ENCODE measurements at regions not wholly inside any gene's neighbourhood (a gene's known extent, or its start where the extent isn't known, plus 50 kb on each side); places are given as distances from the start of the nearest gene placed in this dataset.
"Not testable (repeated sequence)": the region's sequence is repeated elsewhere in the genome, so short reads cannot be mapped to it uniquely, and the experiment has no call there.

DNA sequence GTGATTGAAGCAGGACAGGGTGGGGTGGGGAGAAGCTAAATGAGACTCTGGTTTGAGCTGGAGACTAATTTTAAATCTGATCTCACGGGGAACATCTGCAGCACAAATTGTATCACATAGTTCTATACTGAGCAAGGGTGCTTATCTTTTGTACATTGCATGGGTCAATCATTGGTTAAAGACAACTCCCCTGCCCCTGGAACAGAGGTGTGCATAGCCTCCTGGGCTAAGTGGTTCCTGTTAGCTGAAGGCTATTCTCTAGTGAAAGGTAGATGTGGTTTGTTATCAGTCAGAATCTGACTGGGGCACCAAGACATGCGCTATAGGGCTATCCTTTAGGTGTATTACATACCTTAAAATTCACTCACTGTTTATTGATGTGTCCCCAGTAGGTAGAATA is 103.9 kb upstream of the KITLG start:
- H3K36me3 ChIP-seq (ENCODE audit: control insufficient read depth, insufficient read depth, low read length) = no peaks in the 10 kb centered on the region
- H3K27ac ChIP-seq (ENCODE audit: low read depth, low read length) = no peak overlapping the region
- H3K27me3 ChIP-seq (ENCODE audit: control insufficient read depth, insufficient read depth, low read length) = no peaks in the 10 kb centered on the region
- H3K4me3 ChIP-seq (ENCODE audit: low read depth, low read length) = no peak overlapping the region
- no peak overlapping the region for H3K9ac ChIP-seq (ENCODE audit: low read length)
- H3K9me3 ChIP-seq (ENCODE audit: control insufficient read depth, insufficient read depth, low read depth, low read length) = peaks cover 9% of the 10 kb centered on the region
- H3K4me1 ChIP-seq (ENCODE audit: control insufficient read depth, insufficient read depth, low read length) = no peaks in the 10 kb centered on the region

DNA sequence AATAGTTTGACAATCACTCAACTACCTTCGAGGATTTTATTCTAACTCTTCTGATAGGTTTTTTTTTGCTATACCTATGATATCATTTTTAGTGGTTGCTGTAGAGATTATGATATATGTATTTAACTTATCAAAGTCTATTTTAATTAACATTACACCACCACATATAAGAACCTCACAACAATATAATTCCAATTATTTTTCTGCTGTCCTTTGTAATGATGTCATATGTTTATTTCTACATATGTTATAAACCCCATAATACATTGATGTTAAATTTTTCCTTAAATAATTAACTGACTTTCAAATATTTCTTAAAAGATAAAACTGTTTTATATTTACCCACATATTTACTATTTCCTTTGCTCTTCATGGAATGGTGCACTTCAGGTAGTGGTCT is 103.4 kb upstream of the KITLG start:
- Histone ChIP-seq H3K36me3 (ENCODE audit: control insufficient read depth, insufficient read depth, low read length) (no peaks in the 10 kb centered on the region), H3K27ac (ENCODE audit: low read depth, low read length) (no peak overlapping the region), H3K4me3 (ENCODE audit: low read depth, low read length) (no peak overlapping the region), H3K4me1 (ENCODE audit: control insufficient read depth, insufficient read depth, low read length) (no peaks in the 10 kb centered on the region), H3K9ac (ENCODE audit: low read length) (no peak overlapping the region), H3K27me3 (ENCODE audit: control insufficient read depth, insufficient read depth, low read length) (no peaks in the 10 kb centered on the region), H3K9me3 (ENCODE audit: control insufficient read depth, insufficient read depth, low read depth, low read length) (peaks cover 9% of the 10 kb centered on the region)

DNA sequence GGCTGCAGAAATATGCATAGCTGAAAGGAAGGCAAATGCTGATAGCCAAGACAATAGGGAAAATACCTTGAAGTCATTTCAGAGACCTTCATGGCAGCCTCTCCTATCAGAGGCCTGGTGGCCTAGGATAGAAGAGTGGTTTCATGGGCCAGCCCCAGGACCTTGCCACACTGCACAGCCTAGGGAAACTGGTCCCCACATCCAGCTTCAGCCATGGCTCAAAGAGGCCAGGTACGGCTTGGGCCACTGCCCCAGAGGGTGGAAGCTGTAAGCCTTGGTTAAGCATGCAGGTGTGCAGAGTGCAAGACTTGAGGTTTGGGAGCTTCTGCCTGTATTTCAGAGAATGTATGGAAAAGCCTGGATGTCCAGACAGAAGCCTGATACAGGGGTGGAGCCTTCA is 101.0 kb upstream of the KITLG start:
- no peak overlapping the region for H3K9ac ChIP-seq (ENCODE audit: low read length)
- no peaks in the 10 kb centered on the region for H3K4me1 ChIP-seq (ENCODE audit: control insufficient read depth, insufficient read depth, low read length)
- no peaks in the 10 kb centered on the region for H3K27me3 ChIP-seq (ENCODE audit: control insufficient read depth, insufficient read depth, low read length)
- no peak overlapping the region for H3K4me3 ChIP-seq (ENCODE audit: low read depth, low read length)
- H3K9me3 ChIP-seq (ENCODE audit: control insufficient read depth, insufficient read depth, low read depth, low read length) = peaks cover 9% of the 10 kb centered on the region
- H3K36me3 ChIP-seq (ENCODE audit: control insufficient read depth, insufficient read depth, low read length) = no peaks in the 10 kb centered on the region
- H3K27ac ChIP-seq (ENCODE audit: low read depth, low read length) = no peak overlapping the region

DNA sequence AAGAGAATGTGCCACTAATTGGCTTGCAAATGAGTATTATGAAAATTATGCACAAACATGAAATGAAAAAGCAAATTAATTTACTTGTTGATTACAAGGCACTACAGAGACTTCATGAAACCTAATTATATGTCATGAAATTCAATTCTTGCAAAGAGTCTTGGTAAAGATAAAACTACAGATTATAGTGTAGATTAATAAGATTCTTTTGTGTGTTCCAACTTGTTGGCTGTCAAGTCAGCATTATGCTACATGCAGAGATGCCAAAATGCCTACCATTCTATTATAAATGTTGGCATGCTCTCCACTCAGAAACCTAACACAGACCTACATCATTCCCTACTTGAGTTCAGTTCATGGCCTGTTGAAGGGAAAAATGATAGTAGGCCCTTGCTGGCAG is 97.2 kb upstream of the KITLG start:
- Histone ChIP-seq H3K9me3 (ENCODE audit: control insufficient read depth, insufficient read depth, low read depth, low read length) (peaks cover 9% of the 10 kb centered on the region), H3K4me1 (ENCODE audit: control insufficient read depth, insufficient read depth, low read length) (no peaks in the 10 kb centered on the region), H3K27ac (ENCODE audit: low read depth, low read length) (no peak overlapping the region), H3K27me3 (ENCODE audit: control insufficient read depth, insufficient read depth, low read length) (no peaks in the 10 kb centered on the region), H3K4me3 (ENCODE audit: low read depth, low read length) (no peak overlapping the region), H3K9ac (ENCODE audit: low read length) (no peak overlapping the region), H3K36me3 (ENCODE audit: control insufficient read depth, insufficient read depth, low read length) (no peaks in the 10 kb centered on the region)

DNA sequence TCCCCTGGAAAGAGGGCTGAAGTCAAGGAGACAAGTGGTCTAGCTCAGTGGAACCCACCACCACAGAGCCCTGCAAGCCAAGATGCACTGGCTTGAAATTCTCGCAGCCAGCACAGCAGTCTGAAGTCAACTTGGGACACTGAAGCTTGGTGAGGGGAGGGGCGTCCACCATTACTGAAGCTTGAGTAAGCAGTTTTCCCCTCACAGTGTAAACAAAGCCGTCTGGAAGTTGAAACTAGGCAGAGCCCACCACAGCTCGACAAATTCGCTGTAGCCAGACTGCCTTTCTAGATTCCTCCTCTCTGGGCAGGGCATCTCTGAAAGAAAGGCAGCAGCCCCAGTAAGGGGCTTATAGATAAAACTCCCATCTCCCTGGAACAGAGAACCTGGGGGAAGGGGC is 87.3 kb upstream of the KITLG start:
- not testable (repeated sequence) for H3K4me1 ChIP-seq (ENCODE audit: control insufficient read depth, insufficient read depth, low read length); H3K4me3 ChIP-seq (ENCODE audit: low read depth, low read length); H3K9me3 ChIP-seq (ENCODE audit: control insufficient read depth, insufficient read depth, low read depth, low read length); H3K27ac ChIP-seq (ENCODE audit: low read depth, low read length); H3K9ac ChIP-seq (ENCODE audit: low read length); H3K36me3 ChIP-seq (ENCODE audit: control insufficient read depth, insufficient read depth, low read length); H3K27me3 ChIP-seq (ENCODE audit: control insufficient read depth, insufficient read depth, low read length)

DNA sequence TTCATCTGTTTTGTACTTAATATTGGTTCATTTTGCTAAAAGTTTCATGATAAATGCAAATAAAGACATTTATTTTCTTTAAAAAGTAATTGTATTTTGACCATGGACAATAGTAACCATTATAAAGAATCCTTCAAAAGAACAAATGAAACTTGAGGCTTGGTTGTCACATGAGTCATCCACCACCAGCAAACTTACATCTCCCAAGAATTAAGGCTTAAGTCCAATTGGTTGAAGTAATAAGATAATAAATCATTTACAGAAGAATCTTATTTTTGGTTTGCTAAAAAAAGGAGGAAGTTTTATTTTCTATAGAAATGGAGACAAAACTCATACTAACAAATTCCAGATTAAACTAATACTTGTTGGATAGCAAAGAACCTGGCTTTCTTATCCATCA is 84.8 kb upstream of the KITLG start:
- H3K27ac ChIP-seq (ENCODE audit: low read depth, low read length) = no peak overlapping the region
- no peaks in the 10 kb centered on the region for H3K27me3 ChIP-seq (ENCODE audit: control insufficient read depth, insufficient read depth, low read length)
- H3K4me3 ChIP-seq (ENCODE audit: low read depth, low read length) = no peak overlapping the region
- no peak overlapping the region for H3K9ac ChIP-seq (ENCODE audit: low read length)
- H3K36me3 ChIP-seq (ENCODE audit: control insufficient read depth, insufficient read depth, low read length) = no peaks in the 10 kb centered on the region
- peaks cover 2% of the 10 kb centered on the region; the same call in 1 of the 2 replicates for H3K9me3 ChIP-seq (ENCODE audit: control insufficient read depth, insufficient read depth, low read depth, low read length)
- 0 out of 2 replicates have a peak, but pooled peaks cover 6% of the 10 kb centered on the region for H3K4me1 ChIP-seq (ENCODE audit: control insufficient read depth, insufficient read depth, low read length)

DNA sequence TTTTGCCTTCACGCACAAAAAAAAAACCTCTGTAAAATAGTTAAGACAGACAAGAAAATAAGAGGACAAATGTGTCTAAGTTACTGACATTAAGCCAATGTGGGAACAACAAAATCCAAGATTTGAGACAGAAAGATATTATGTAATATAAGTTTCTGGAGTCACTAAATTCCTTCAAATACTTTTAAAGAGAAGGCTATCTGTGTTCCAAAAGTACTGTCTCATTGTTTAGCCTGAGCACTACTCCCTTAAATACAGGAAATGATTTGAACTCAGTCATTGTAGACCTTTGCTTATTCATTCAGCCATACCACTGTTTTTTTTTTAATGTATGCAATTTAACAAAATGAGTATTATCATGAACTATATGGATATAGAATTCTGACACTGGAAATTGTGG is 82.7 kb upstream of the KITLG start:
- no peaks in the 10 kb centered on the region for H3K36me3 ChIP-seq (ENCODE audit: control insufficient read depth, insufficient read depth, low read length)
- no peak overlapping the region for H3K9ac ChIP-seq (ENCODE audit: low read length)
- no peaks in the 10 kb centered on the region for H3K27me3 ChIP-seq (ENCODE audit: control insufficient read depth, insufficient read depth, low read length)
- H3K4me1 ChIP-seq (ENCODE audit: control insufficient read depth, insufficient read depth, low read length) = 0 out of 2 replicates have a peak, but pooled peaks cover 6% of the 10 kb centered on the region
- H3K9me3 ChIP-seq (ENCODE audit: control insufficient read depth, insufficient read depth, low read depth, low read length) = no peaks in the 10 kb centered on the region
- no peak overlapping the region for H3K27ac ChIP-seq (ENCODE audit: low read depth, low read length)
- H3K4me3 ChIP-seq (ENCODE audit: low read depth, low read length) = no peak overlapping the region

DNA sequence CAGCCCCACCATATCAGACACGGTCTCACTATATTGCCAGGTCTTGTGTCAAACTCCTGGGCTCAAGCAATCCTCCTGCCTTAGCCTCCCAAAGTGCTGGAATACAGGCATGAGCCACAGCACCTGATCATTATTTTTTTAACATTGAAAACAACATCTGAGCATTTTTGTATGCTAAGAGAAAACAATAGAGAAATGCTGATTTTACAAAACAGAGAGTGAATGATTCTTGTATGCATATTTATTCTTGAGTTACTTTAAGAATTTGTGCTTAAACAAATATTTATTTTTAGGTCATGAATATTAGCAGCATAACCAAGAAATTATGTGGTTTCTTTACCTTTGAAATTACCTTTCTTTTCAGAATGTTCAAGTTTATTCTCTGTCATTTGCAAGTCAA is 81.8 kb upstream of the KITLG start:
- Histone ChIP-seq H3K9ac (ENCODE audit: low read length) (no peak overlapping the region), H3K27me3 (ENCODE audit: control insufficient read depth, insufficient read depth, low read length) (no peaks in the 10 kb centered on the region), H3K4me1 (ENCODE audit: control insufficient read depth, insufficient read depth, low read length) (0 out of 2 replicates have a peak, but pooled peaks cover 6% of the 10 kb centered on the region), H3K27ac (ENCODE audit: low read depth, low read length) (no peak overlapping the region), H3K4me3 (ENCODE audit: low read depth, low read length) (no peak overlapping the region), H3K9me3 (ENCODE audit: control insufficient read depth, insufficient read depth, low read depth, low read length) (no peaks in the 10 kb centered on the region), H3K36me3 (ENCODE audit: control insufficient read depth, insufficient read depth, low read length) (no peaks in the 10 kb centered on the region)

DNA sequence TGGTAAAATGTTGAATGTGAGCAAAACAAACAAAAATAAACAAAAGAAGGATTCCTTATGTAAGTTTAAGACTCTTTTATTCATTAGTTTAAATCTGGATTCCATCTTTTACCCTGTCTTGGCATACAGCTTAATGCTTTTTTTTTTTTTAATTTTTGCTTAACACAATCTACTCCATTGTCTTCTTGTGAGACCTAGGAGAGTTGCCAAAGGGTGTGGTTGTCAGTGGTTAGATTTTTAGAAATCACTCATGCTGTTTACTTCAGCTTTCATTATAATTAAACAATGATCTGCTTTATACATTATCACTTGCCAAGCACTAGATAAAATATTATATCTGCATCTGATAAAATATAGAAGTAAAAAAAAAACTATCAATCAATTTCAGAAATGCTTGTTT is 77.7 kb upstream of the KITLG start:
- no peaks in the 10 kb centered on the region for H3K4me1 ChIP-seq (ENCODE audit: control insufficient read depth, insufficient read depth, low read length)
- H3K36me3 ChIP-seq (ENCODE audit: control insufficient read depth, insufficient read depth, low read length) = no peaks in the 10 kb centered on the region
- no peak overlapping the region for H3K9ac ChIP-seq (ENCODE audit: low read length)
- H3K9me3 ChIP-seq (ENCODE audit: control insufficient read depth, insufficient read depth, low read depth, low read length) = no peaks in the 10 kb centered on the region
- no peaks in the 10 kb centered on the region for H3K27me3 ChIP-seq (ENCODE audit: control insufficient read depth, insufficient read depth, low read length)
- no peak overlapping the region for H3K27ac ChIP-seq (ENCODE audit: low read depth, low read length)
- H3K4me3 ChIP-seq (ENCODE audit: low read depth, low read length) = no peak overlapping the region

DNA sequence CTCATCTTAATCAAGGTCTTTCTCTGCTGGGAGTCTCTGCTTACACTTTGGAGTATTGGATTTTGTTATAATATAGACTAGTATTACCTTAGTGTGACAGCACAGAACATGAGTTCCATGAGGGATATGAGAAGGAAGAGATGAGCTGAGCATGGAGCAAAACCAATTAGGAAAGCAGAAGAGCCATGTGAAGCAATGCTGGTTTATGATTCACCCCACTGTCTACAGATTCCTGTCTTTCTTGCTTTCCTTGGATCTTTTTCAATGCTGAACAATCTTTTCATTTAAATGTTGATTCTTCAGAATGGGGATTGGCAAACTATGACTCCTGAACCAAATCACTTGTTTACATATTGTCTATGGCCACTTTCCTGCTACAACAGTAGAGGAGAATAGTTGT is 70.4 kb upstream of the KITLG start:
- Histone ChIP-seq H3K9ac (ENCODE audit: low read length) (no peak overlapping the region), H3K36me3 (ENCODE audit: control insufficient read depth, insufficient read depth, low read length) (no peaks in the 10 kb centered on the region), H3K4me1 (ENCODE audit: control insufficient read depth, insufficient read depth, low read length) (no peaks in the 10 kb centered on the region; the same call in 1 of the 2 replicates), H3K27me3 (ENCODE audit: control insufficient read depth, insufficient read depth, low read length) (no peaks in the 10 kb centered on the region), H3K9me3 (ENCODE audit: control insufficient read depth, insufficient read depth, low read depth, low read length) (no peaks in the 10 kb centered on the region), H3K4me3 (ENCODE audit: low read depth, low read length) (no peak overlapping the region), H3K27ac (ENCODE audit: low read depth, low read length) (no peak overlapping the region)

DNA sequence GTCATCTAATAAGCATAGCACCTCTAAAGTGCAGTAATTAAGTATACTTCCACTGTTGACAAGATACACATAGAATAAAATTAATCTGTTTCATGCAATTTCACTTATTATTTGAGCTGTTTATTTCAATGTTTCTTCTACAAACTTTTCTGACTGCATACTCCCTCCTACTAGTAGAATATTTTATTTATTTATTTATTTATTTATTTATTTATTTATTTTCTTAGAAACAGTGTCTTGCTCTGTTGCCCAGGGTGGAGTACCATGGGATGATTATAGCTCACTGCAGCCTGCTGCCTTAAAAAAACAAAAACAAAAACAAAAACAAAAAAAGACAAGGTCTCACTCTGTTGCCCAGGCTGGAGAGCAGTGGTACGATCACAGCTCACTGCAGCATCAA is 68.4 kb upstream of the KITLG start:
- Histone ChIP-seq H3K27ac (ENCODE audit: low read depth, low read length) (no peak overlapping the region), H3K4me3 (ENCODE audit: low read depth, low read length) (no peak overlapping the region), H3K27me3 (ENCODE audit: control insufficient read depth, insufficient read depth, low read length) (no peaks in the 10 kb centered on the region), H3K36me3 (ENCODE audit: control insufficient read depth, insufficient read depth, low read length) (no peaks in the 10 kb centered on the region), H3K9me3 (ENCODE audit: control insufficient read depth, insufficient read depth, low read depth, low read length) (no peaks in the 10 kb centered on the region), H3K9ac (ENCODE audit: low read length) (no peak overlapping the region), H3K4me1 (ENCODE audit: control insufficient read depth, insufficient read depth, low read length) (no peaks in the 10 kb centered on the region; the same call in 1 of the 2 replicates)

DNA sequence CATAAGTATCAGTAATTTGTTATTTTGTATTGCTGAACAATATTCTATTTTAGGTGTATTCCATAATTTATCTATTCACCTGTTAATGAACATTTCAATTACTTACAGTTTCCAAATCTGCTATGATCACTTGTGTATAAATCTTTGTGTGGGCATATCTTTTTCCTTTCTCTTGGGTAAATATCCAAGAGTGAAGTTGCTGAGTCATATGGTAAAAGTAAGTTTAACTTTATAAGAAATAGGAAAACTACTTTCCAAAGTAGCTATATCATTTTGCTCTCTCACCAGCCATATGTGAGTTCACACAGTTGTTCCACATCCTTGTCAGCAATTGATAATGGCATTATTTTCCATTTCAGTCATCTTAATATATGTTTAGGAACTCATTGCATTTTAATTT is 66.6 kb upstream of the KITLG start:
- no peaks in the 10 kb centered on the region; the same call in 1 of the 2 replicates for H3K4me1 ChIP-seq (ENCODE audit: control insufficient read depth, insufficient read depth, low read length)
- no peak overlapping the region for H3K27ac ChIP-seq (ENCODE audit: low read depth, low read length)
- no peaks in the 10 kb centered on the region for H3K9me3 ChIP-seq (ENCODE audit: control insufficient read depth, insufficient read depth, low read depth, low read length)
- H3K36me3 ChIP-seq (ENCODE audit: control insufficient read depth, insufficient read depth, low read length) = no peaks in the 10 kb centered on the region
- H3K4me3 ChIP-seq (ENCODE audit: low read depth, low read length) = no peak overlapping the region
- no peak overlapping the region for H3K9ac ChIP-seq (ENCODE audit: low read length)
- no peaks in the 10 kb centered on the region for H3K27me3 ChIP-seq (ENCODE audit: control insufficient read depth, insufficient read depth, low read length)
